ENCODE measurements at regions not wholly inside any gene's neighbourhood (a gene's known extent, or its start where the extent isn't known, plus 50 kb on each side); places are given as distances from the start of the nearest gene placed in this dataset.

DNA sequence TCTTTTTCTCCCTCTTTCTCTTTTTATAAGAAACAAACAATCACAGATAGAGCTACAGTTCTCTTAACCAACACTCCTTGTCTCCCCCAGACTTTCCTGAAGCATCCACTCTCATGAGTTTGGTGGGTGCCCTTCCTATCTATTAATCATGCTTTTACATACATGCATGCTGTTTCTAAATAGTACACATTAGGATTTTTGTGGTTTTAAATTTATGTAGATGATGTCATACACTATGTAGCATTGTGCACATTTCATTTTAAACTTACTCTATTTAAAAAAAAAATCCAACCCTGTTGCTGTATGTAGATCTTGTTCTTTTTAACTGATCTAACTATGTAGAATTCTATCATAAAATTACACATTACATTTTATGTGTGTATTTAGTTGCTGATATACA lies 104.3 kb upstream of the MRPS22 start:
- BruUV-seq (replicated peaks): no TSS peak

DNA sequence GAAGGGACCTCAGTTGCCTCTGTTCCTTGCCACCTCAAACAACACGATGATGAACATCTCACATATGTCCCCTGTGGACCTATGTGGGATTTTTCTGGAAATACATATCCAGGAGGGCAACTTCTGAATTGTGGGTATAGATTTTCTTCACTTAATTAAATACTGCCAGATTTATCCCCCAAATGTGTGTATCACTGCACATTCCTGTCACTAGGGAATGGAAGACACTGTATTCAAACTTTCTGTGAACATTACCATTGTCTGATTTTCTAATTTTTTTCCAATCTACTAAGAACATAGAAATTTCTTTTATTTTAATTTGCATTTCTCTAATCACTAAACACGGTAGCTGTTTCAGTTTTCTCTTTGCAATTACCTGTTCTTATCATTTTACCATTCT lies 102.0 kb upstream of the MRPS22 start:
- Histone ChIP-seq H3K27me3 (ENCODE audit: control insufficient read depth, insufficient read depth, low read length) (peaks cover 3% of the 10 kb centered on the region; the same call in 1 of the 2 replicates), H3K4me3 (ENCODE audit: low read depth in 2 of 2, low read length in 2 of 2) (no peak overlapping the region), H3K27ac (ENCODE audit: low read length) (no peak overlapping the region), H3K9me3 (ENCODE audit: control insufficient read depth, insufficient read depth, low read depth, low read length) (no peaks in the 10 kb centered on the region), H3K36me3 (ENCODE audit: control insufficient read depth, insufficient read depth, low read length) (no peaks in the 10 kb centered on the region), H3K4me1 (ENCODE audit: control insufficient read depth, insufficient read depth, low read length) (no peaks in the 10 kb centered on the region)
- DNase-seq (ENCODE audit: low read depth, low spot score) (no peak), ATAC-seq (no peak)
- ChIA-PET CTCF (no interaction called here), POLR2A (no interaction called here)
- BruUV-seq (replicated peaks): no TSS peak
- intact Hi-C loops (cut with micrococcal nuclease; ENCODE audit: unreplicated experiment) (no loop called here), in situ Hi-C loops (cut with HindIII; ENCODE audit: low pct_unique_long_range_greater_than_20kb, low sequenced_read_pairs) (no loop called here)
- TF ChIP-seq CTCF (IDR thresholded peaks at IDR 0.05) (0 out of 2 replicates have a peak, but pooled peaks have one; percentile 16), SIN3A (IDR thresholded peaks at IDR 0.05; ENCODE audit: borderline replicate concordance, insufficient read depth, low read depth, low read length) (no peak)

More for the DNA sequence above, 104.3 kb upstream of the MRPS22 start:
- intact Hi-C loops (cut with micrococcal nuclease; ENCODE audit: unreplicated experiment): no loop called here
- H3K4me1 ChIP-seq (ENCODE audit: control insufficient read depth, insufficient read depth, low read length): no peaks in the 10 kb centered on the region; the same call in 1 of the 2 replicates
- ChIA-PET CTCF (no interaction called here), POLR2A (no interaction called here)
- DNase-seq (ENCODE audit: low read depth, low spot score) (no peak), ATAC-seq (no peak)
- H3K27me3 ChIP-seq (ENCODE audit: control insufficient read depth, insufficient read depth, low read length): peaks cover 3% of the 10 kb centered on the region; the same call in 1 of the 2 replicates
- in situ Hi-C loops (cut with HindIII; ENCODE audit: low pct_unique_long_range_greater_than_20kb, low sequenced_read_pairs): no loop called here
- no peak overlapping the region for H3K4me3 ChIP-seq (ENCODE audit: low read depth in 2 of 2, low read length in 2 of 2)
- no peak overlapping the region for H3K27ac ChIP-seq (ENCODE audit: low read length)
- H3K36me3 ChIP-seq (ENCODE audit: control insufficient read depth, insufficient read depth, low read length): no peaks in the 10 kb centered on the region
- no peaks in the 10 kb centered on the region for H3K9me3 ChIP-seq (ENCODE audit: control insufficient read depth, insufficient read depth, low read depth, low read length)
- TF ChIP-seq TCF7L2 (IDR thresholded peaks at IDR 0.05; ENCODE audit: low read depth, low read length) (no peak), POLR2AphosphoS5 (IDR thresholded peaks at IDR 0.05; ENCODE audit: low read depth, low read length) (no peak), SIN3A (IDR thresholded peaks at IDR 0.05; ENCODE audit: borderline replicate concordance, insufficient read depth, low read depth, low read length) (no peak), CTCF (IDR thresholded peaks at IDR 0.05) (no peak)
- TF ChIP-seq, protein P1, sequence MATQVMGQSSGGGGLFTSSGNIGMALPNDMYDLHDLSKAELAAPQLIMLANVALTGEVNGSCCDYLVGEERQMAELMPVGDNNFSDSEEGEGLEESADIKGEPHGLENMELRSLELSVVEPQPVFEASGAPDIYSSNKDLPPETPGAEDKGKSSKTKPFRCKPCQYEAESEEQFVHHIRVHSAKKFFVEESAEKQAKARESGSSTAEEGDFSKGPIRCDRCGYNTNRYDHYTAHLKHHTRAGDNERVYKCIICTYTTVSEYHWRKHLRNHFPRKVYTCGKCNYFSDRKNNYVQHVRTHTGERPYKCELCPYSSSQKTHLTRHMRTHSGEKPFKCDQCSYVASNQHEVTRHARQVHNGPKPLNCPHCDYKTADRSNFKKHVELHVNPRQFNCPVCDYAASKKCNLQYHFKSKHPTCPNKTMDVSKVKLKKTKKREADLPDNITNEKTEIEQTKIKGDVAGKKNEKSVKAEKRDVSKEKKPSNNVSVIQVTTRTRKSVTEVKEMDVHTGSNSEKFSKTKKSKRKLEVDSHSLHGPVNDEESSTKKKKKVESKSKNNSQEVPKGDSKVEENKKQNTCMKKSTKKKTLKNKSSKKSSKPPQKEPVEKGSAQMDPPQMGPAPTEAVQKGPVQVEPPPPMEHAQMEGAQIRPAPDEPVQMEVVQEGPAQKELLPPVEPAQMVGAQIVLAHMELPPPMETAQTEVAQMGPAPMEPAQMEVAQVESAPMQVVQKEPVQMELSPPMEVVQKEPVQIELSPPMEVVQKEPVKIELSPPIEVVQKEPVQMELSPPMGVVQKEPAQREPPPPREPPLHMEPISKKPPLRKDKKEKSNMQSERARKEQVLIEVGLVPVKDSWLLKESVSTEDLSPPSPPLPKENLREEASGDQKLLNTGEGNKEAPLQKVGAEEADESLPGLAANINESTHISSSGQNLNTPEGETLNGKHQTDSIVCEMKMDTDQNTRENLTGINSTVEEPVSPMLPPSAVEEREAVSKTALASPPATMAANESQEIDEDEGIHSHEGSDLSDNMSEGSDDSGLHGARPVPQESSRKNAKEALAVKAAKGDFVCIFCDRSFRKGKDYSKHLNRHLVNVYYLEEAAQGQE (IDR thresholded peaks at IDR 0.05; ENCODE audit: insufficient read depth in 1 of 2, low read depth in 2 of 2, low read length in 1 of 2): no peak

All from Panc1 (cell line).